ENCODE measurements at regions not wholly inside any gene's neighbourhood (a gene's known extent, or its start where the extent isn't known, plus 50 kb on each side); places are given as distances from the start of the nearest gene placed in this dataset.

- no peak for DNase-seq
Observed at GRCh38 chr13:95352486-95352885, 51.2 kb upstream of the ABCC4 start.

GRCh38 chr13:95354156-95354555 is 52.9 kb upstream of the ABCC4 start:
- no peak for DNase-seq

GRCh38 chr13:95354680-95355487 is 53.6 kb upstream of the ABCC4 start:
- no peak for DNase-seq

GRCh38 chr13:95355494-95355893 is 54.2 kb upstream of the ABCC4 start:
- DNase-seq = no peak

- DNase-seq = no peak
Observed at GRCh38 chr13:95356916-95357315, 55.7 kb upstream of the ABCC4 start.

- no peak for DNase-seq
Observed at GRCh38 chr13:95357875-95358274, 56.6 kb upstream of the ABCC4 start.

- DNase-seq = no peak
Observed at GRCh38 chr13:95360052-95360451, 58.8 kb upstream of the ABCC4 start.

- no peak for DNase-seq
Observed at GRCh38 chr13:95360464-95361097, 59.3 kb upstream of the ABCC4 start.

GRCh38 chr13:95361686-95362085 is 60.4 kb upstream of the ABCC4 start:
- DNase-seq = no peak

GRCh38 chr13:95362666-95363065 is 61.4 kb upstream of the ABCC4 start:
- no peak for DNase-seq

- DNase-seq = no peak
Observed at GRCh38 chr13:95367309-95367843, 66.1 kb upstream of the ABCC4 start.

- DNase-seq = no peak
Observed at GRCh38 chr13:95368998-95369397, 67.7 kb upstream of the ABCC4 start.

- no peak for DNase-seq
Observed at GRCh38 chr13:95375706-95376105, 74.5 kb upstream of the ABCC4 start.

GRCh38 chr13:95378603-95379002 is 77.4 kb upstream of the ABCC4 start:
- DNase-seq = no peak

GRCh38 chr13:95380468-95381211 is 79.4 kb upstream of the ABCC4 start:
- peak; percentile 83 for DNase-seq

- DNase-seq = no peak
Observed at GRCh38 chr13:95381212-95381527, 79.9 kb upstream of the ABCC4 start.

- DNase-seq = no peak
Observed at GRCh38 chr13:95382411-95382810, 81.2 kb upstream of the ABCC4 start.

- no peak for DNase-seq
Observed at GRCh38 chr13:95382916-95383315, 81.7 kb upstream of the ABCC4 start.

GRCh38 chr13:95385373-95385772 is 84.1 kb upstream of the ABCC4 start:
- no peak for DNase-seq

- DNase-seq = no peak
Observed at GRCh38 chr13:95385798-95386197, 84.5 kb upstream of the ABCC4 start.

GRCh38 chr13:95386370-95386769 is 85.1 kb upstream of the ABCC4 start:
- DNase-seq = no peak

- peak; percentile 46 for DNase-seq
Observed at GRCh38 chr13:95387733-95388207, 86.5 kb upstream of the ABCC4 start.

GRCh38 chr13:95388420-95389079 is 87.3 kb upstream of the ABCC4 start:
- no peak for DNase-seq
